ENCODE measurements at regions not wholly inside any gene's neighbourhood (a gene's known extent, or its start where the extent isn't known, plus 50 kb on each side); places are given as distances from the start of the nearest gene placed in this dataset.

DNA sequence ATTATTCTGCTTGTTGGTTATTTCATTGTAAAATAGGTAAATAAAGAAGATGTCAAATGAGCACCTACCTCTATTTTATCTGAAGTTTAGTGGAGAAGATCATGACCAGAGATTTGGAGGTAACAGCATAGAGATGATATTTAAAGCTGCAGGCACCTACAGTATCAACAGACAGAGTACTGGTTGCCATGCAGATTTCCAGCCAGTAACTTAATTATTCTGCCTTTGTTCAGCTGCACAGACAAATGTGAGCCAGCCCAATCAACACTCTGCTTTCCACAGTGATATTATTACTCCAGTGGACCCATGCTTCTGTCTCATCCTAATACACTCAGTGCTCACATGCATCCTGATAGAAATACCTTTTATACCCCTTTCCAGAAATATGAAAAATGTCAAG, 348.5 kb upstream of the RGS6 start:
- DNase-seq, result no peak

DNA sequence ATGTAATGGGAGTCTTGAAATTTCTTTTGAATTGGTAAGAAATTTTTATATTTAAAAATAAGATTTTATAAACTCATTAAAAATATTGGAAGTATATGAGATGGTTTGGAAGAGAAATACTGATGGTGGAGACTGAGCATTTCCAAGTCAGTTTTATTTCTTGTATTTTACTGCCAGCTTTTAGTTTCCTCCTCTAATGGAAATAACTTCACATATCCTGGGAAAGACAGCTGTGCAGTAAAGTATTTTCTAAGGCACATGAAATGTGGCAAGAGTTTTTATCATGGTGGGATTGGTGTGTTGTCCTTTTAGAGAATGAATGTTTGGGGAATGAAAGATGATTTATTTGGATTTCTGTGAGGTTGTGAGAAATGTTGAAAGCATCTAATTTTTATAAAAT, 346.9 kb upstream of the RGS6 start:
- no peak for DNase-seq

DNA sequence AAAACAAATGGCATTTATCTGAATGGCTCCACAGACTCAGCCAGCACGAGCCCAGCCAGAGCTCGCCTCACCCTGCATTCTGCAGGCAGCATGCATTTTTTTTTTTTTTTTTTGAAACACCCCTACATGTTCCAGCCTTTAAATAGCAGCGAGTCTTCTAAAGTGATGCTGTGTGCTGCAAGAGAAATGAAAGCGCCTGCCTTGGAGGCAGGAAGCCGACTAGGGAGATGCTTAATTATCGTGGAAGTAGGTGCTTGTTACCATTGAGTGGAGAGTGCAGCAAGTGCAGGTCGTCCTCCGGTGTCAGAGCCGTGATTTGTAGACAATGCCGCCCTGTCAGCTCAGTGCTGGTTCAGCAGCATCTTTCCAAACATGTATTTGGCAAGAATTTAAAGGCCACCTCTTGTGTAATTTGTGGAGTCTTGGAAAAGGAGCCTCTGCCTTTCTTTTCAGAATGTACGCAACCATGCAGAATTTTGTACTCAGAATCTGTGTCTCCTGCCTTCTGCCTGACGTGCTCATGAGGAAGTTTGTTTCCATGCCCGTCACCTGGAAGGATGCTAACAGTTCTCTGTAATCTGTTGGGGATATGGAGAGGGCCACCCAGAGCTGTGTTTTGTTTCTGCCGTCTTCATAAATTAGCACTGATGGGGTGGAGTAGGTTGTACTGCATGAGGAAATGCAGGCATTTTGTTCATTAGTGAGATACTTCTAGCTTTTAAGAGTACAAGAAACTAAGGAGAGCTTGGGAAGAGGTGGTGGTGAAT, 345.9 kb upstream of the RGS6 start:
- DNase-seq, result no peak

DNA sequence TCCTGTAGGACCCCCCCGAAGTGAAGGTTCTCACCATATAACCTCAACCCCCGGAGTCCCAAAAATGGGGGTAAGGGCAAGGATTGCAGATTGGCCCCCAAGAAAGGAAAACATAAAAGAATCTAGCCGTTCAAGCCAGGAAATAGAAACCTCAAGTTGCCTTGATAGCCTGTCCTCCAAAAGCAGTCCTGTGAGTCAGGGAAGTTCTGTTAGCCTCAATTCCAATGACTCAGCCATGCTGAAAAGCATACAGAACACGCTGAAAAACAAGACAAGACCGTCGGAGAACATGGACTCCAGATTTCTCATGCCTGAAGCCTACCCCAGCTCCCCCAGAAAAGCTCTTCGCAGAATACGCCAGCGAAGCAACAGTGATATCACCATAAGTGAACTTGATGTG, 344.2 kb upstream of the RGS6 start:
- DNase-seq, result no peak

DNA sequence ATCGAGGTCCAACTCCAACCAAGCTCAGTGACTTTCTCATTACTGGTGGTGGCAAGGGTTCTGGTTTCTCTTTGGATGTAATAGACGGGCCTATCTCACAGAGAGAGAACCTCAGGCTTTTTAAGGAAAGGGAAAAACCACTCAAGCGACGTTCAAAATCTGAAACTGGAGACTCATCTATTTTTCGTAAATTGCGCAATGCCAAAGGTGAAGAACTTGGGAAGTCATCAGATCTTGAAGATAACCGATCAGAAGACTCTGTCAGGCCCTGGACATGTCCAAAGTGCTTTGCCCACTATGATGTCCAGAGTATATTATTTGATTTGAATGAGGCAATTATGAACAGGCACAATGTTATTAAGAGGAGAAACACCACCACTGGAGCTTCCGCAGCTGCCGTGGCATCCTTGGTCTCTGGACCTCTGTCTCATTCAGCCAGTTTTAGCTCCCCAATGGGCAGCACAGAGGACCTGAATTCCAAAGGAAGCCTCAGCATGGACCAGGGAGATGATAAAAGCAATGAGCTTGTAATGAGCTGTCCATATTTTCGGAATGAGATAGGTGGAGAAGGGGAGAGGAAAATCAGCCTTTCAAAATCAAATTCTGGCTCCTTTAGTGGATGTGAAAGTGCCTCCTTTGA, 343.5 kb upstream of the RGS6 start:
- DNase-seq, result no peak

DNA sequence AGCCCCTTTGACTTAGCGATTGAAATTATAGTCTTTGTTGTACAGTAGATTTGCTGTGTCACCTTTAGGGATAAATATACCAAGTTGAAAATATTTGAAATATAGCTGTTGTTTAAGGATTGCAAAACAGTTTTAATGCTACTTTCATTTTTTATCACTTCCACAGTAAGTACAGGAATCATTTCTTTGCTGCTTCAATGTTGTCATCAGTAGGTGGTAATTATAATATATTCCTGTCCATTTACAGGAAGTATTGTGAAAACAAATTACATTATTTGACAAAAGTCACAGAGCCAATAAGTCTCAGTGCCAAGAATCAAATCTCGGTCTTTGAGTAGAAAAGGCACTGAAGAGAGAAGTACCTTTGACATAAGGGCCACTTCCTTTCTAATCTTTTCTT, 342.6 kb upstream of the RGS6 start:
- no peak for DNase-seq

DNA sequence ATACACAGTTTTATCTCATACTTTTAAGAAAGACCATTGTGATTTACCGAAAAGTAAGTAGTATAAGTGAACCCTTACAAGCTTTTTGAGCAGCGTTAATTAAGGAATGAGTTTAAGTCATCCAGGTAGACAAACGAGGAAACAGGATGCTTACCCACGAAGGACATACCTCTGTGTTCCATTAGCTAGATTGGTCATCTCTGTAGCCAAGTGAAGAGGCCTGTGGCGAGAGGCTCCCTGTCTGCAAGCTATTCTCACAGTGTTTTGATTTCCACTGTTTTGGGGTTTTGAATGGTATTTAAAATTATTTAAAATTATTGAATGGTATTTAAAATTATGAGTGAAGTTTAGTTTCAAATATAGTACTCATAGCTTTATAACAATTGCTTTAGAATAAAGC, 342.1 kb upstream of the RGS6 start:
- no peak for DNase-seq

DNA sequence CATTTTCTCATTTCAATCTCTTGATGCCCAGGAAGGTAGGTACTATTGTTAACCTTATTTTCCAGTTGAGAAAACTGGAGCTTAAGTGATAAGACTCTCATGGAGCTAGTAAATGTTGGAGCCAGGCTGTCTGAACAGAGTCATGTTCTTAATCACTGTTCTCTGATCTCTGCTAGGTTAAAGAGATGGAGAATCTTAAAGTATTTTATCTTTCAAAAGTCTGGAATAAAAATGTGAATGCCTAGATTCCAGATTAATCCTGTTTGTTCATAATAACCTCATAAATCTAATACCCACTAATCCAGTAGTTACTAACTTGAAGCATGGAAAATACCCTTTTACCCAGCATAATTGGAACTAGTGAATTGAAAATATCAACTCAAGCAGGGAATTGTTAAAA, 341.0 kb upstream of the RGS6 start:
- DNase-seq, result no peak

DNA sequence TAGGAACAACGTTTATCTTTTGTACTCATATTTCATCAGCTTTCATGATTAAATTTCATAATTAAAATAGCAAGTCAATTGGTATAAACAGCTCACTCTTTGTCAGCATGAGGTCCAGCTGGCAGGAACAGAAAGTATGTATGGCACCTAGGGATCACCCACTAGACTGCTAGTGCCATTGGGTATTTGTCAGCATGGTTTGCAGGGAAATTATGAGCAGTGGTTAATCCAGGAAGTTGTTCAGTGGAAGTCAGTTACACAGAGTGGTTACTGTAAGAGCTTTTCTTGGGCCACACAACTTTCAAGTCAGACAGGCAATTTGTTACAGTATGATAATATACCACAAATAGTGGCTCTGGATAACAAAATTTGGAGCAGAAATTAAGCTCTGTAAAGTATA, 340.3 kb upstream of the RGS6 start:
- DNase-seq, result peak; percentile 32

DNA sequence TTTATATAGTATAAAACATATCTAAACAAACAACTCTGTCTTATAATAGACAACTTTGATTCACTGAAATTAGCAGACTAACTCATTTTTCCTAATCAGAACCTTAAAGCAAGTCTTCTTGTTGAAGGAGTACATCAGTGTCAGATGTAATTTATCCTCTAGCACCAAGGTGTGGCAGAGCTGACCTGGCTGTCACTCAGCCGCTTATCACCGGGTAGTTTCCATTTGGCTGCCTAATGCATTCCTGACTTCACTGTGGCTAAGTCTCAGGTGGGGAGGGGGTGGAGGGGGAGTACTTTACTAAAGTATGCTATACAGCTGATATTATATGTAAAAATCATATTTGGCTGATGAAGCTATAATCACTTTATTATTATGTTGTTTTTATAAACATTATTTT, 339.9 kb upstream of the RGS6 start:
- DNase-seq, result no peak

DNA sequence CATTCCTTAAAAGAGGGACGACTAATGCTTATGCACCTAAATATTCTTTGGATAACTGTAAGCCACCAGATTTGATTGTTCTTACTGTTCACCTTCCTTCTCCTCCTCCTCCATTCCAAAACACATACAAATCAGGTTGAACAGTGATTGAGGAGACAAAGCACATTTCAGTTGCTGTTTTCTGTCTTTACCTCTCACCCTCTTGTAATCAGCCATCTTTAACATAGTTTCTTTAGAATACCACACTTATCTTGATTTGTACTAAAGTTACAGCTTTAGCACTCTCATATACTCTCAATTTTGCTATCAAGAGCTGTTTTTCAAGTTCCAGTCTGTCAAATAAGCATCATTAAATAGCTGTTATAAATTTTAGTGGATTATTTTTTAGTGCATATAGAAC, 338.3 kb upstream of the RGS6 start:
- DNase-seq, result no peak

DNA sequence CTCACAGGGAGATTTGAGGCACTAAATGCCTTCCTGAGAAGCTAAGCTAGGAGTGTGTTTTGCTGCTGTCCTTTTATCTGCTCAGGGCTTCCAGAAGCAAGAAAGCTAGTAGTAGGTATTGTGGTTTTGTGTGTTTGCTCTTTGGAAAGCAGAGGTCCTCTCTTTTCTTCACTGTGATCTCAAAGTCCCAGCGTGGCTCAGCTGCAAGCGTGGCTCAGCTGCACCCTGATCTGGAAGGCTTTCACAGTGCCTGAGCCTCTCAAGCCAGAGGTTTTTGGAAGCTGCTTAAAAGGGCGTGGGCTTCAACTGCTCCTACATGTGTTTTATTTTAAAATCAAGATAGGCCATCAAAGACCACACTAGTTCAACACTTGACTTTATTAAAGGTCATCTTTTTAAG, 337.4 kb upstream of the RGS6 start:
- no peak for DNase-seq

DNA sequence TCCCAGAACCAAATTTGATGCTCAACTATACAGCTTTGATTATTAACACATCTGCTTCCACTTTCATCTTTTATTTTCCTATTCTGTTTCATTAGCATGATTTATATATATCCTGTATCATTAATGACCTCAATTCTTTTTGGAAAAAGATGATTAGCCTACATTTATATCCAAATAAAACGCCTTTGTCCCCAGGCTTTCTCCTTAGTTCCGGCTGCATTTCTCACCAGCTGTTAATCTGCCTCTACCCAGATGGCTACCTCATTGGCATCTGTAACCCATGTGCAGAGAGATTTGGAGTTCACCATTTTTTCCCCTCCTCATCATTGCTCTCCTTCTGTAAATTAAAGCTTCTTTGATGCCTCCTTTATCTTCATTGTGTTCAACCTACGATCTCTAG, 336.8 kb upstream of the RGS6 start:
- DNase-seq, result no peak

DNA sequence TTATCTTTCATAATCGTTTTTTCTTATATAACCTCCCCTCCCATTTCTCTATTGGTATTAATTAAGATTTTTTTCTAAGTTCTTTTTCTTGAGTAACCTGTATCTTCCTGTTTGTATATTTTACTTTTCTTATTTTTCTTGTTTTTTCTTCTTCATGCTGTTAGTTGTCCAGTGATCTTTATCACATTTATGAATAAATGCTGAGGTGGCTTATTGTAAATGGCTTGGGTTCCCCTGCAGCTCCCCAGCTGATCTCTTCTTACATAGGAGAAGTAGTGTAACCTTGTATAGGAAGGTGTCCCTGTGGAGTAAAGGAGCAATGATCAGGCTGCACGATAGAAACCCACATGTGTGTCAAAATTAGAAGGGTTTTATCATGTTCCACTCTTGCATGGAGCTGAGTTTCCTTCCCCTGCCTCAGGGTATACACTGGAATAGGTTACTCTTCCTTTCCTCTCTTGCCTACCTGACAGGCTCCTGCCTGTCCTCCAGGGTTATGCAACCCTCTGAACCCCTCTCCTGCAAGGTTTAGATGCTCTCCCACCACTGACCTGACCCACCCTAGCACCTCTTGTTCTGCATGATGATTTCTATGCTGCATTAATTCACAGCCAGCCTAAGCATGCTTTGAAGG, 334.8 kb upstream of the RGS6 start:
- DNase-seq, result no peak

DNA sequence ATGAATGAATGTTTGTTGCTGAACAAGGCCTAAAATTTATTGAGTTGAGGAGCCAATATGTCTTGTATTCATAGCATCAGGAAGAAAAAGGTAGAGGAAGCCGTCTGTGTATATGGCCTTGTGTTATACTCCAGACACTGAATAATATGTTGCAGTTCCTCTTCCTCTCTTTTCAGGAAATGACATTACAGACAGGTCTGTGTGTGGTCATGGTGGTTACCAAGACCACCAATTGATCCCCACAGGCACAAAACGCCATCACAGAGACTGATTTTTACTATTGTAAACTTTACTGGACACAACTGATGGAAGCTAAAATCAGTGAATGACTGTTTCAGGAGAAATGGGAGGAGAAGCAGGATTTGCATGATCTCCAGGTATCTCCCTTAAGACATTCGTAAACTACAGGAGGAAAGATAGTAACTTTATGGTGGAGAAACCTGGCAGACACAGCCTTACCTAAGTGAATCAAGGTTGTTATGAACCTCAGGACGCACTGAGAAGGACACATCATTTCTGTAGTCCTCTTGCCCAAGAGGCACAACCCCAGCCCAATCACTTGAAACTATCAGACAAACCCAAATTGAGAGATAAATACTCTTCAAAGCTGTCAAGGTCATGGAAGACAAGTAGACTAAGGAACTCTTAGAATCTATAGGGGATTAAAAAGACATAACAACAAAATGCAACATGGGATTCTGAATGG, 334.1 kb upstream of the RGS6 start:
- peak; percentile 13 for DNase-seq

DNA sequence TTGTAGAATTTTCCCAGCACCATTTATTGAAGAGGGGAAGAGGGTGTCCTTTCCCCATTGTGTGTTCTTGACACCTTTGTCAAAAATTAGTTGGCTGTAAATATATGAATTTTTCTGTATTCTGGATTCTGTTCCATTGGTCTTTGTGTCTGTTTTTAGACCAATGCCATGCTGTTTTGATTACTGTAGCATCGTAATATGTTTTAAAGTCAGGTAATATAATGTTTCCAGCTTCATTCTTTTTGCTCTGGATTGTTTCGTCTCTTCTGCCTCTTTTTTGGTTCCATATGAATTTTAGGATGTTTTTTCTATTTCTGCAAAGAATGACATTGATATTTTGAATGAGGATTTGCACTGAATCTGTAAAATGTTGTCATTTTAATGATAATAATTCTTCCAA, 331.9 kb upstream of the RGS6 start:
- DNase-seq, result no peak

DNA sequence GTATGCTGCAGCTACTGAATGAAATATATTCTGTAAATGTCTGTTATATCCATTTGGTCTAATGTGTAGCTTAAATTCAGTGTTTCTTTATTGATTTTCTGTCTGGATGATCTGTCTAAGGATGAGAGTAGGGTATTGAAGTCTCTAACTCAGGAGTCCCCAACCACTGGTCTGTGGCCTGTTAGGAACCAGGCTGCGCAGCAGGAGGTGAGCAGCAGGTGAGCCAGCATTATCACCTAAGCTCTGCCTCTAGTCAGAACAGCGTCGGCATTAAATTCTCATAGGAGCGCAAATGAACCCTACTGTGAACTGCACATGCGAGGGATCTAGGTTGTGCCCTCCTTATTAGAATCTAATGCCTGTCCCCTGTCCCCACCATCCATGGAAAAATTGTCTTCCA, 329.7 kb upstream of the RGS6 start:
- DNase-seq, result no peak

DNA sequence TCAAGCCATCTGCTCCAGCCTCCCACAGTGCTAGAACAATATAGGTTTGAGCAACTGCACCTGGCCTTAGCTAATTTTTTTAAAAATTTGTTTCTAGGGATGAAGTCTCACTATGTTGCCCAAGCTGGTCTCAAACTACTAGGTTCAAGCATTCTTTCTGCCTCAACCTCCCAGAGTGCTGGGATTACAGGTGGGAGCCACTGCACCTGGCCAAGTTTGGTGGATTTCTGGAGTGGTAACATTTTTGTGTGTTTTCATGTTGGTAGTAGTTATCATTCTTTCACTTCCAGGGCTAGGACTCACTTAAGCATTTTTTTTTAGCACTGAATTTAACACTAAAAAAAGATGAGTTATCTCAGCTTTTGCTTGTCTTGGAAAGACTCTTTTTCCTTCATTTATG, 328.0 kb upstream of the RGS6 start:
- DNase-seq, result no peak

DNA sequence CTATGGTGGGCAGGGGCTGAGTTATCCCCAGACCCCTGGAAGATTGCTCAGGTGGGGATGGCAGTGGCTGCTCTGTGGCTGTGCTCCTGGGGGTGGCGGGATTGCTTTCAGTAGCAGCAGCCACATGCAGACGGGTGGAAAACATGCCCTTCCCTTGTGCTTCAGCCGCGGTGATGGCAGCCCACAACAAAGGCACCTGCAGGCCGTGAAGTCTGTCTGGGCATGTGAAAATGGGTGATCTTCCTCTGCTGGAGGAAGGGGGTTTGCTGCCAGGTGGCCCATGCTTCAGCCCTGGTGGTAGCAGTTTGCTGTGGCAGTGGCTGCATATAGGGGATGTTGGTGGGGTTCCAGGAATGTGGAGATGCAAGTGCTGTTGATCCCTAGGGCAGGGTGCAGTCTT, 326.2 kb upstream of the RGS6 start:
- DNase-seq, result no peak

DNA sequence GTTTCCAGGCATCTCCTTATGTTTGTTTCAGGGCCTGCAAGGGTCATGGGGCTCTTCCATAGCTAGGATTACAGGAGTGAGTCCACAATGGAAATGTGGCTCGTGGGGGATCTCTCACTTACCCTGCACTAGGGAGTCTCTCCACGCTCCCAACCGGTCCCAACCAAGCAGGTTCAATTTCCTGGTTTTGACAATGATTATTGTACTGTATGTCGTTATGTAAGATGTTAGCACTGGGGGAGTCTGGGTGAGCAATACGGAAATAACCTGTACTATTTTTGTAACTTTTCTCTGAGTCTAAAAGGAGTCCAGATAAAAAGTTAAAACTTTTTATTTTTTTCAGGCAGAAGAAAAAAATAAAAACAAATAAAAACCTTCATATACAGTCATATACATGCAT, 325.7 kb upstream of the RGS6 start:
- no peak for DNase-seq

DNA sequence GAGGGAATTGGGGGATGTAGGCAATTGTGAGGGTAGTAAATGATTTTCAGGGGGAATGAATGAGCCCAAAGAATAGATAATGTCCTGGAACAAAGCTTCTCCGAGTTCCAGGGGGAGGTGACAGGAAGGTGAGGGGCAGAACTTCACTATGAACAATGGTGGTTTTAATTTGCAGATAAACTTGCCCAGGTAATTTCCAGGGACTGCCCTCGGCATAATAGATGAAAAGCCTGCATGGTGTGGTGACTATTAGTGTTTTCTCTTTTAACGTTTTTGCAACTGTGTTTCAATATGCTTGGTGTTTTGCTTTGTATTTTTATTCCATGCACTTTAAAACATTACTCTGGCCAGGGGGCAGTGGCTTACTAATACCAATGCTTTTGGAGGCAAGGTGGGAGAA, 325.2 kb upstream of the RGS6 start:
- DNase-seq, result no peak

DNA sequence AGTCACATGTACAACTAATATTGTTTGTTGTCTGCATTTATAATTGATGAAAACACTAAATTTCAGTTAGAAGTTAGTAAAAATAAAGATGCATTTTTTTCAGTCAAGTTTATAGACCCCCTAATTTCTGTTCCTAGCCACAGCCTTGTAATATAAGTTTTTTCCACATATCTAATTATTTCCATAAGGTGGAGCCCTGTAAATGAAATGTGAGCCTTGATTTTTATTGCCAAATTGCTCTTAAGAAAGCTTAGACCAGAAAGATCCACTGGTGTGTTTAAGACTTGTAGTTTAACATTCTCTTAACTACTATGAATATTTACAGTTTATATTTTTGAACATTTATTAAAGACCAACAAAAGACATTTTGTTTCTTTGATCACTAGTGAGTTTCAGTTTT, 322.1 kb upstream of the RGS6 start:
- no peak for DNase-seq

DNA sequence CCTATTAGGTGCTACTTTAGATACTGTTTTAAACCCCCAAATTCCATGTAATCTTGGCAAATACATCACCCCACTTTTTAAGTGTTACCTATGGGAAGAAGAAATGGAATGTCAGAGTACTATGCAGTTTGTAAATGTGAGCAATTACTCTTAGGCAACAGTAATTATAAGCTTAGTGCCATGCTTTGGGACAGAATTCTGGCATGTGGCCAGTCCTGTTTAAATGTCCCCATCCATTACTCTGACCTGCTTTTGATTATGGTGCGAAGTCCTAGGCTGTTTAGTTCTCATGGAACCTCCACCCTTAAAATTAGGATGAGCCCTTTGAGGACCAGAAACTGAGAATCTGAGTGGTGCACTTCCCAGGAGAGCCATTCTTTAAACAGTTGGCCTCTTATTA, 321.4 kb upstream of the RGS6 start:
- DNase-seq, result no peak

DNA sequence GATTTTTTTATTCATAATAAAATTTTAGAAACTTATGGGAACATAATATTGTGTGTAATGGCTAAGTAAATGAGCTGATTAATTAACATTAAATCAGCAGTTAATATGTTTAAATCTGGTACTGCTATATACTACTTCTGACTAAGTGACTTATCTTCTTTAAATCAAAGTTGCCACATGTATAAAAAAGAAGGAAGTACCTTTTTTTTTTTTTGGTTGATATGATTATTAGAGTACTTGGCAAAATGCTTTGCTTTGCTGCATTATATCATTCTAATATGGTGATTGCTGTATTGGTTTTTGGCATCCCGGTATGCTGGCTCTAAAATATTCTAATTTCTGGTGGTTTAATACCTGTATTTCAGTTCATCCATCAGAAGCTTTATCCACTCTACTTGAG, 319.1 kb upstream of the RGS6 start:
- DNase-seq, result no peak
